Naive B cell (primary cell): ENCODE measurements at regions not wholly inside any gene's neighbourhood (a gene's known extent, or its start where the extent isn't known, plus 50 kb on each side); places are given as distances from the start of the nearest gene placed in this dataset.

Source experiments
- ATAC-seq, 2 donors: fragments of 150-1000 bp; cut with Tn5 transposase; 2 replicates each; pipeline ENCODE4 v1.10.0; 2021; ENCODE audit warnings: low read depth in 2 of 2, mild to moderate bottlenecking in 2 of 2, moderate library complexity in 2 of 2
- DNase-seq: peaks from one replicate; pipeline ENCODE4 v3.0.0; 2022
- H3K27ac Mint-ChIP-seq, 6 donors: one replicate each; pipeline ENCODE4 v1.8.0; 2020 to 2022; ENCODE audit warnings: mild to moderate bottlenecking in 6 of 6, mixed read lengths in 6 of 6, moderate library complexity in 5 of 6, inconsistent platforms in 2 of 6
- H3K27me3 Mint-ChIP-seq, 3 donors: one replicate each; pipeline ENCODE4 v1.8.0; 2021 to 2022; ENCODE audit warnings: mixed read lengths in 3 of 3, mild to moderate bottlenecking in 1 of 3
- H3K36me3 Mint-ChIP-seq, 2 donors: one replicate each; pipeline ENCODE4 v1.8.0; 2020 to 2022; ENCODE audit warnings: mixed read lengths in 2 of 2, inconsistent platforms in 1 of 2, mild to moderate bottlenecking in 1 of 2
- H3K4me1 Mint-ChIP-seq, 3 donors: one replicate each; pipeline ENCODE4 v1.8.0; 2020 to 2022; ENCODE audit warnings: mixed read lengths in 3 of 3, inconsistent platforms in 1 of 3, mild to moderate bottlenecking in 1 of 3, moderate library complexity in 1 of 3
- H3K4me3 Mint-ChIP-seq, 8 donors: one replicate each; pipeline ENCODE4 v1.8.0; 2020 to 2022; ENCODE audit warnings: mild to moderate bottlenecking in 8 of 8, mixed read lengths in 8 of 8, moderate library complexity in 8 of 8, inconsistent platforms in 2 of 8
- H3K9me3 Mint-ChIP-seq, 7 donors: one replicate each; pipeline ENCODE4 v1.8.0; 2020 to 2022; ENCODE audit warnings: mixed read lengths in 7 of 7, mild to moderate bottlenecking in 5 of 7, inconsistent platforms in 2 of 7, moderate library complexity in 1 of 7

GRCh38 chr15:49706805-49707204, 86.0 kb downstream of the DTWD1 start:
- peak in 1 of 2 donors; percentile 39 for ATAC-seq
- peaks cover 0 to 6% (median 4%) of the 10 kb centered on the region in 3 donors for H3K4me1 Mint-ChIP-seq
- H3K9me3 Mint-ChIP-seq, result peaks cover 11 to 40% (median 30%) of the 10 kb centered on the region in 7 donors
- no peak for DNase-seq
- H3K27me3 Mint-ChIP-seq, result no peaks in the 10 kb centered on the region
- peaks cover 10 to 17% of the 10 kb centered on the region in 2 donors for H3K36me3 Mint-ChIP-seq
- H3K4me3 Mint-ChIP-seq, result no peak overlapping the region
- H3K27ac Mint-ChIP-seq, result peak overlapping the region in 1 of 6 donors; percentile 17

- ATAC-seq (no peak), DNase-seq (no peak)
- Mint-ChIP-seq H3K4me3 (no peak overlapping the region), H3K4me1 (peaks cover 0 to 6% (median 4%) of the 10 kb centered on the region in 3 donors), H3K36me3 (peaks cover 10 to 17% of the 10 kb centered on the region in 2 donors), H3K9me3 (peaks cover 12 to 40% (median 30%) of the 10 kb centered on the region in 7 donors), H3K27me3 (no peaks in the 10 kb centered on the region), H3K27ac (no peak overlapping the region)
Observed at GRCh38 chr15:49707598-49707997, 86.8 kb downstream of the DTWD1 start.

GRCh38 chr15:49709646-49710214, 88.9 kb downstream of the DTWD1 start:
- Mint-ChIP-seq H3K4me3 (no peak overlapping the region), H3K9me3 (peaks cover 12 to 40% (median 33%) of the 10 kb centered on the region in 7 donors), H3K36me3 (peaks cover 10 to 17% of the 10 kb centered on the region in 2 donors), H3K27ac (no peak overlapping the region), H3K4me1 (peaks cover 0 to 6% (median 4%) of the 10 kb centered on the region in 3 donors), H3K27me3 (no peaks in the 10 kb centered on the region)
- no peak for ATAC-seq
- no peak for DNase-seq

- ATAC-seq, result no peak
- DNase-seq, result no peak
- Mint-ChIP-seq H3K27ac (no peak overlapping the region), H3K4me1 (peaks cover 0 to 6% (median 0%) of the 10 kb centered on the region in 3 donors), H3K27me3 (no peaks in the 10 kb centered on the region), H3K9me3 (peaks cover 12 to 38% (median 33%) of the 10 kb centered on the region in 7 donors), H3K36me3 (peaks cover 10 to 17% of the 10 kb centered on the region in 2 donors), H3K4me3 (no peak overlapping the region)
Observed at GRCh38 chr15:49712162-49712561, 91.3 kb downstream of the DTWD1 start.

DNA sequence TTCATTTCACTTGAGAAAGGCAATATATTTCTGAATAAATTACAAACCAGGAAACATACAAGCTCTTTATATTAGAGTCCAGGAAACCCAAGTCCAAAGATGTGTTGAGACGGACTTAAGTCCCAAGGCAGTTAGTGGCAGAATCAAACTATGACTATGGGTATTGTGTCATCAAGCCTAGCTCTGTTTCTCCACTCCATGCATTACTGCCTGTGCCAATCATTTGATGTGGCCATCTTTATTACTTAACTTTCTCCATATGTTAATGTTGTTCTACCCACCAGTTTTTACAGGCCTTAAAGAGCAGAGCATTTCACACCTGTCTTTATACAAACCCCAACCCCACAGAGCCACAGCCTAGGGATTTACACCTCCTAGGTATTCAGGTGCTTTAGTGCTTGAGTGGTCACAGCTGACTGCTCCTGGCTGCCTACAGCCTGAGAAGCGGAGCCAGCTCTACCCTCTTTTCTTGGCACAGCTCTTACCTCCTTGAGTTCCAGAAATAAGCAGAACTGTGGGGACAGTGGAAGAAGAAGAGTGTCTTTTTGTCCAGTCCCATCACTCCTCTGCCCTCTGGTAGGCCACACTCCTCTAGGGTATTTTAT, 92.1 kb downstream of the DTWD1 start:
- Mint-ChIP-seq H3K4me1 (peaks cover 0 to 5% (median 0%) of the 10 kb centered on the region in 3 donors), H3K36me3 (peaks cover 10 to 17% of the 10 kb centered on the region in 2 donors), H3K27ac (no peak overlapping the region), H3K4me3 (peak overlapping the region in 1 of 8 donors; percentile 47), H3K27me3 (no peaks in the 10 kb centered on the region), H3K9me3 (peaks cover 12 to 32% (median 31%) of the 10 kb centered on the region in 7 donors)
- no peak for DNase-seq
- no peak for ATAC-seq

- peaks cover 0 to 5% (median 0%) of the 10 kb centered on the region in 3 donors for H3K4me1 Mint-ChIP-seq
- no peak for DNase-seq
- peak overlapping the region in 2 of 6 donors; percentile 1 to 7 for H3K27ac Mint-ChIP-seq
- H3K36me3 Mint-ChIP-seq, result peaks cover 0 to 9% of the 10 kb centered on the region in 2 donors
- H3K4me3 Mint-ChIP-seq, result no peak overlapping the region
- ATAC-seq, result no peak
- peaks cover 0 to 7% (median 0%) of the 10 kb centered on the region in 3 donors for H3K27me3 Mint-ChIP-seq
- H3K9me3 Mint-ChIP-seq, result peaks cover 7 to 13% (median 9%) of the 10 kb centered on the region in 7 donors
Observed at GRCh38 chr15:49715211-49715610, 94.4 kb downstream of the DTWD1 start.

DNA sequence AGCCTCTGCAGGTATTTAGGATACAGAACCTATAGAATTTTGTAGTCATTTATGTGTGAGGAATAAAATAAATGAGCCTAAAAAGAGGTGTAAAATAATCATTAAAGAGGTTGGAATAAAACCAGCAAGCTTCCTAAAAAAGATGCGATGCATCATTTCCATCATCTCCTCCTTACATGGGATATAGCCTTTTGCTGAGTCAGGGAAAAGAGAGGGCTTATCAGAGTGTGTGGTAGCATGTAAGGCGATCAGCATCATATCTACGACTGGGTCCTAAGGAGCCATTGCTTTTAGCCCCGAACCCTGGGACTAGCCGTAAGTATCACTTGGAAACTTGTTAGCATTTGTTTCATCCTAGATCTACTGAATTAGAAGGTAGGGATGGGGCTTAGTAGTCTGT, 94.9 kb downstream of the DTWD1 start:
- Mint-ChIP-seq H3K36me3 (peaks cover 0 to 8% of the 10 kb centered on the region in 2 donors), H3K27ac (peak overlapping the region in 1 of 6 donors; percentile 1), H3K4me1 (peaks cover 0 to 5% (median 0%) of the 10 kb centered on the region in 3 donors), H3K27me3 (peaks cover 0 to 7% (median 0%) of the 10 kb centered on the region in 3 donors), H3K9me3 (peaks cover 7 to 11% (median 8%) of the 10 kb centered on the region in 7 donors), H3K4me3 (no peak overlapping the region)
- ATAC-seq (no peak), DNase-seq (no peak)

GRCh38 chr15:49718234-49718633, 97.4 kb downstream of the DTWD1 start:
- peaks cover 0 to 5% (median 0%) of the 10 kb centered on the region in 3 donors for H3K4me1 Mint-ChIP-seq
- H3K4me3 Mint-ChIP-seq, result no peak overlapping the region
- DNase-seq (no peak), ATAC-seq (no peak)
- peaks cover 4 to 7% (median 5%) of the 10 kb centered on the region in 3 donors for H3K27me3 Mint-ChIP-seq
- no peaks in the 10 kb centered on the region for H3K36me3 Mint-ChIP-seq
- no peak overlapping the region for H3K27ac Mint-ChIP-seq
- peaks cover 0 to 4% (median 0%) of the 10 kb centered on the region in 7 donors for H3K9me3 Mint-ChIP-seq

GRCh38 chr15:49718846-49719245, 98.0 kb downstream of the DTWD1 start:
- DNase-seq, result no peak
- H3K27me3 Mint-ChIP-seq, result peaks cover 7 to 9% (median 8%) of the 10 kb centered on the region in 3 donors
- H3K4me3 Mint-ChIP-seq, result no peak overlapping the region
- H3K36me3 Mint-ChIP-seq, result no peaks in the 10 kb centered on the region
- peaks cover 0 to 3% (median 0%) of the 10 kb centered on the region in 7 donors for H3K9me3 Mint-ChIP-seq
- peaks cover 0 to 5% (median 0%) of the 10 kb centered on the region in 3 donors for H3K4me1 Mint-ChIP-seq
- no peak for ATAC-seq
- no peak overlapping the region for H3K27ac Mint-ChIP-seq

DNA sequence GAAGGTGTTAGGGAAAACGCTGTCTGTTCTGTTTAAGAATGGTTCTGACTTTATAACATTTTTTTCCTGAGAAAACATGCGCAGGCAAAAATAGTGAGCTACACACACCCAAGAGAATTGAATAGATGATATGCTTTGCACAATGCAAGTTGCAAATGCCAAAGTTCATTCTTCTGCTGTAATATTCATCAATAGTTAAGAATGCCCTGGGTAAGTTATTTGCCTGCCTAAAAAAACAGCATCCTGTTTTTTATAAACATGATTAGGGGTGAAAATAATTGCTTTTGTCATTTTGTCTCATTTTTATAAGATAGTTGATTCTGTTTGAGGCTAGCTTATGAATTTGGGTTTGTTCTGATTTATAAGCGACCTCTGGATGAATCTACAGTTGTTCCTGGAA, 99.4 kb downstream of the DTWD1 start:
- Mint-ChIP-seq H3K27ac (no peak overlapping the region), H3K36me3 (no peaks in the 10 kb centered on the region), H3K4me3 (no peak overlapping the region), H3K4me1 (peaks cover 0 to 2% (median 0%) of the 10 kb centered on the region in 3 donors), H3K9me3 (peaks cover 0 to 7% (median 1%) of the 10 kb centered on the region in 7 donors), H3K27me3 (peaks cover 7 to 9% (median 8%) of the 10 kb centered on the region in 3 donors)
- no peak for ATAC-seq
- no peak for DNase-seq

DNA sequence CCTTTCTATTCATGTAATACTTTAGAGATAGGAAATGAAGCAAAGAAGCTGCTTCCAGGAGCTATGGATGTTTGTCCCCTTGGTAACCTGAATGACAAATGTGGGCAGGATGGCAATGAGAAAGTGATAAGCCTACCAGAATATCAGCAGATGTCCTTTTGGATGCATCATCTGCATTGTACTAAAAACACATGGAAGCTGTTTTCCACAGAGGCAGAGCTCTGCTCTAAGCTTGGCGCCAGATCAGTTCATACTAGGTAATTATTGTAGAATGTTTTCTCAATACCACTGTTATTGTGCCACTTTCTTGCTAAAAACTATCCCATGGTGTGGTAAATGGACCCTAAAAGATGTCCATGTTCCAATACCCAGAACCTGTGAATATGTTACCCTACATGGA, 100.2 kb downstream of the DTWD1 start:
- ATAC-seq (no peak), DNase-seq (no peak)
- peaks cover 7 to 9% (median 8%) of the 10 kb centered on the region in 3 donors for H3K27me3 Mint-ChIP-seq
- H3K4me1 Mint-ChIP-seq, result no peaks in the 10 kb centered on the region
- peaks cover 7 to 13% (median 9%) of the 10 kb centered on the region in 7 donors for H3K9me3 Mint-ChIP-seq
- H3K36me3 Mint-ChIP-seq, result peaks cover under 1 to 2% of the 10 kb centered on the region in 2 donors
- H3K4me3 Mint-ChIP-seq, result no peak overlapping the region
- no peak overlapping the region for H3K27ac Mint-ChIP-seq

DNA sequence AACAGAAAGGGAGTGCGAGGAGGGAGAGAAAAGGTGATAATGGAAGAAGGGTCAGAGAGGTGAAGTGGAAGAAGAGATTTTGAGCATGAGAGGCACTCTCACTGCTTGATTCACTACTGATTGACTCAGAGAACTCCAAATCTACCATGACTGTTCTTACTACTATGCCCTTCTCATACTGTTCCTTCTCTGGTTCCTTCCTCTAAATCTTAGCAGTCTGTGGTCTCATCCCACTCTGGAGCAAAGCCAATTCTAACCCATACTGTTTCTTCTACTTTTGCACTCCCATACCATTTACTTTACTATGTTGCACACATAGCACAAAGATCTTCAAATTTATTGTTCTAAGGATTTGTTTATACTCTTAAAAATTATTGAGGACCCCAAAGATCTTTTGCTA, 100.8 kb downstream of the DTWD1 start:
- ATAC-seq, result no peak
- no peak overlapping the region for H3K4me3 Mint-ChIP-seq
- DNase-seq, result no peak
- H3K4me1 Mint-ChIP-seq, result no peaks in the 10 kb centered on the region
- peaks cover 12 to 18% (median 14%) of the 10 kb centered on the region in 7 donors for H3K9me3 Mint-ChIP-seq
- H3K27me3 Mint-ChIP-seq, result peaks cover 7 to 9% (median 8%) of the 10 kb centered on the region in 3 donors
- peaks cover 4 to 7% of the 10 kb centered on the region in 2 donors for H3K36me3 Mint-ChIP-seq
- no peak overlapping the region for H3K27ac Mint-ChIP-seq

DNA sequence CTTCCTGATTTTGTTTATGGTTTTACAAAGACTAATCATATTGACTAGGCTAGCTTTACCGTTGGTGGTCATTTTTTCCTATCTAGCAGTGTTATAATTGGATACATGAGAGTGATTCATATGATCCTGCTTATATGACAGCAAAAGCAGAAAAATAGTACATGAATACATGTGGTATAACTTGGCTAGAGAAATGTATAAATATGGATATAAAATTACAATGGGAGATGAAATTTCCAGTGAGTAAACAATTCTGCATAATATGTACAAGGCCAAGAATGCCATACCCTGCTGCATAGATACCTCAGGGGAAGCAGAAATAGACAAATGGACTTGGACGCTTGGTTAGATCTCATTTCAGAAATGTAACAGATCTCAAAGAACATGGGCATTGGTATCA, 103.1 kb downstream of the DTWD1 start:
- peaks cover 15 to 26% (median 21%) of the 10 kb centered on the region in 7 donors for H3K9me3 Mint-ChIP-seq
- ATAC-seq (no peak), DNase-seq (no peak)
- H3K27me3 Mint-ChIP-seq, result peaks cover 7 to 9% (median 8%) of the 10 kb centered on the region in 3 donors
- H3K4me3 Mint-ChIP-seq, result no peak overlapping the region
- peaks cover 4 to 9% of the 10 kb centered on the region in 2 donors for H3K36me3 Mint-ChIP-seq
- H3K27ac Mint-ChIP-seq, result no peak overlapping the region
- no peaks in the 10 kb centered on the region for H3K4me1 Mint-ChIP-seq
